Keratinocyte (primary cell): ENCODE measurements at regions not wholly inside any gene's neighbourhood (a gene's known extent, or its start where the extent isn't known, plus 50 kb on each side); places are given as distances from the start of the nearest gene placed in this dataset.

Experiments used
- DNase-seq: peaks from one replicate; pipeline ENCODE4 v3.0.0-alpha.2; 2011; ENCODE audit warnings: low read depth, missing footprints, low spot score
- FAIRE-seq: peaks from 2 replicates; lab custom pipeline; 2011; peaks lifted over from hg19 to GRCh38; lab: Jason Lieb, UNC
- H2AFZ ChIP-seq: 2 replicates; pipeline ENCODE4 v1.6.0; 2012; ENCODE audit warnings: low read length, control low read depth, inconsistent platforms; ENCODE audit not compliant: control insufficient read depth
- H3K27ac ChIP-seq: 2 replicates; pipeline ENCODE4 v1.5.1; 2011; ENCODE audit warnings: low read length; ENCODE audit not compliant: control insufficient read depth, insufficient read depth
- H3K27me3 ChIP-seq: 3 replicates; pipeline ENCODE4 v1.6.0; 2011; ENCODE audit warnings: low read length; ENCODE audit not compliant: control insufficient read depth, insufficient read depth; ENCODE audit errors: extremely low read depth
- H3K36me3 ChIP-seq, 2 experiments: 2 replicates in 1 of 2; 3 replicates in 1 of 2; pipeline ENCODE4 v1.5.1; 2011; ENCODE audit warnings: low read length in 2 of 2, mild to moderate bottlenecking in 1 of 2; ENCODE audit not compliant: control insufficient read depth in 2 of 2, insufficient read depth in 2 of 2; ENCODE audit errors: extremely low read depth in 1 of 2
- H3K4me1 ChIP-seq: 3 replicates; pipeline ENCODE4 v1.5.1; 2011; ENCODE audit warnings: low read length; ENCODE audit not compliant: control insufficient read depth, insufficient read depth; ENCODE audit errors: extremely low read depth
- H3K4me2 ChIP-seq: 3 replicates; pipeline ENCODE4 v1.6.0; 2011; ENCODE audit warnings: low read depth, low read length; ENCODE audit not compliant: control insufficient read depth, insufficient read depth; ENCODE audit errors: extremely low read depth
- H3K4me3 ChIP-seq, 3 experiments: fragments of 200-600 bp in 1 of 3; sonication (generic) in 1 of 3; 2 replicates in 2 of 3; 3 replicates in 1 of 3; pipeline ENCODE4 v1.5.1; 2011 to 2016; ENCODE audit warnings: low read length in 3 of 3, mild to moderate bottlenecking in 3 of 3, control low read depth in 2 of 3, inconsistent platforms in 1 of 3, low read depth in 1 of 3, mixed read lengths in 1 of 3, mixed run types in 1 of 3, moderate library complexity in 1 of 3; ENCODE audit not compliant: control insufficient read depth in 2 of 3, insufficient read depth in 2 of 3; ENCODE audit errors: extremely low read depth in 1 of 3
- H3K79me2 ChIP-seq: 2 replicates; pipeline ENCODE4 v1.6.0; 2012; ENCODE audit warnings: low read length; ENCODE audit not compliant: control insufficient read depth, insufficient read depth
- H3K9ac ChIP-seq: 3 replicates; pipeline ENCODE4 v1.6.0; 2011; ENCODE audit warnings: low read length; ENCODE audit not compliant: control insufficient read depth, insufficient read depth; ENCODE audit errors: extremely low read depth
- H3K9me1 ChIP-seq: 3 replicates; pipeline ENCODE4 v1.6.0; 2011; ENCODE audit warnings: low read length; ENCODE audit not compliant: control insufficient read depth, insufficient read depth; ENCODE audit errors: extremely low read depth
- H3K9me3 ChIP-seq: 2 replicates; pipeline ENCODE4 v1.5.1; 2012; ENCODE audit warnings: low read depth, low read length; ENCODE audit not compliant: control insufficient read depth
- H4K20me1 ChIP-seq: 3 replicates; pipeline ENCODE4 v1.6.0; 2011; ENCODE audit warnings: low read length; ENCODE audit not compliant: control insufficient read depth, insufficient read depth; ENCODE audit errors: extremely low read depth
- CTCF ChIP-seq, 3 experiments: IDR thresholded peaks in 1 of 3; conservative IDR thresholded peaks in 1 of 3; optimal IDR thresholded peaks in 1 of 3; 2 replicates in 2 of 3; 3 replicates in 1 of 3; pipeline versions ENCODE3 to v1.5.1; 2011; ENCODE audit warnings: low read length in 3 of 3, mild to moderate bottlenecking in 3 of 3, moderate library complexity in 2 of 3, control low read depth in 1 of 3, inconsistent platforms in 1 of 3; ENCODE audit not compliant: insufficient read depth in 2 of 3; ENCODE audit errors: extremely low read depth in 1 of 3
- EZH2 ChIP-seq: IDR thresholded peaks from one replicate; pipeline ENCODE4 v1.6.1; 2012; ENCODE audit warnings: inconsistent platforms, mild to moderate bottlenecking, low read length, moderate library complexity
- dilution Hi-C: fragments of 300-500 bp; cut with MboI; formaldehyde crosslinking; loops from one replicate; pipeline ENCODE4 v1.7.0; 2020; ENCODE audit warnings: low sequenced_read_pairs; ENCODE audit not compliant: extremely low pct_ligation_motif_present

GRCh38 chr18:41096504-41096903, 858.5 kb upstream of the PIK3C3 start:
- no peak overlapping the region for H3K9ac ChIP-seq
- dilution Hi-C loops, result no loop called here
- H3K27ac ChIP-seq, result no peak overlapping the region

GRCh38 chr18:41077076-41077475, 878.0 kb upstream of the PIK3C3 start:
- Histone ChIP-seq H3K4me3 (no peak overlapping the region), H3K36me3 (no peaks in the 10 kb centered on the region), H3K9me1 (no peaks in the 10 kb centered on the region), H3K9me3 (no peaks in the 10 kb centered on the region), H2AFZ (no peak overlapping the region), H3K4me1 (peaks cover 21% of the 10 kb centered on the region), H3K4me2 (no peak overlapping the region), H4K20me1 (no peaks in the 10 kb centered on the region), H3K27ac (no peak overlapping the region), H3K27me3 (no peaks in the 10 kb centered on the region), H3K9ac (no peak overlapping the region), H3K79me2 (no peaks in the 10 kb centered on the region)
- FAIRE-seq, result no peak
- dilution Hi-C loops, result no loop called here
- DNase-seq, result no peak
- TF ChIP-seq EZH2, result no peak
- TF ChIP-seq CTCF (optimal IDR thresholded peaks at IDR 0.05 in 1 of 3, IDR thresholded peaks at IDR 0.05 in 1 of 3, conservative IDR thresholded peaks at IDR 0.05 in 1 of 3; ENCODE audit: extremely low read depth in 1 of 3, insufficient read depth in 2 of 3, low read length in 3 of 3), result no peak

More at GRCh38 chr18:41096504-41096903, 858.5 kb upstream of the PIK3C3 start:
- no peaks in the 10 kb centered on the region for H3K36me3 ChIP-seq
- no peak overlapping the region for H3K4me3 ChIP-seq
- no peaks in the 10 kb centered on the region for H3K27me3 ChIP-seq
- no peaks in the 10 kb centered on the region for H3K9me1 ChIP-seq
- no peak overlapping the region for H2AFZ ChIP-seq
- TF ChIP-seq CTCF (optimal IDR thresholded peaks at IDR 0.05 in 1 of 3, IDR thresholded peaks at IDR 0.05 in 1 of 3, conservative IDR thresholded peaks at IDR 0.05 in 1 of 3; ENCODE audit: extremely low read depth in 1 of 3, insufficient read depth in 2 of 3, low read length in 3 of 3), result peak; percentile 26 to 70 (median 46)
- no peak for TF ChIP-seq EZH2
- H3K9me3 ChIP-seq, result no peaks in the 10 kb centered on the region
- H3K79me2 ChIP-seq, result no peaks in the 10 kb centered on the region
- no peaks in the 10 kb centered on the region for H4K20me1 ChIP-seq
- DNase-seq, result no peak
- H3K4me1 ChIP-seq, result no peaks in the 10 kb centered on the region
- no peak overlapping the region for H3K4me2 ChIP-seq
- FAIRE-seq, result peak; percentile 89
